ENCODE measurements at regions not wholly inside any gene's neighbourhood (a gene's known extent, or its start where the extent isn't known, plus 50 kb on each side); places are given as distances from the start of the nearest gene placed in this dataset.

GRCh38 chr5:68407311-68408239, 192.0 kb downstream of the PIK3R1 start:
- 84% methylated on average over 4 of the region's 6 CpGs; no CpG with 5 or more reads in 1 of the 2 experiments for WGBS, 2 experiments (ENCODE audit: insufficient coverage in 1 of 2, insufficient read length in 1 of 2)
- no peak for DNase-seq

DNA sequence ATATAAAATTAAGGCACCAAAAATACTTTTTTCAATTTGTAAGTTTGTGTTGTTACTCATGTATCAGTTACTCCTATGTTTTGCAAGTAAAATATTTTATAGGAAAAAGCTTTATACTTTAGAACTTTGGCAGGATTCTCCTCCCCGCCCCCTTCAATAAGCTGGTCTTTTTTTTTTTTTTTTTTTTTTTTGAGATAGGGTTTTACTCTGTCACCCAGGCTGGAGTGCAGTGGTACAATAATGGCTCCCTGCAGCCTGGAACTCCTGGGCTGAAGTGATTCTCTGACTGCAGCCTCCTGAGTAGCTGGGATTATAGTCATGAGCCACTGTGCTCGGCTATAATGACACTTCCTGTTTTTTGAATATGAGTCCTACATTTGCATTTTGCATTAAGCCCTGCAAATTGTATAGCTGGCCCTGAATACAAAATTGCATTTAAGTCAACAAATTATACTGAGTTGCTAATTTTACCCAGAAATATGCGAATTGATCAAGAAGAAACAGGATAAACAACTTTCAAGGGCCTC, 192.9 kb downstream of the PIK3R1 start:
- 90 to 94% methylated on average over 2 to 3 of the region's 3 CpGs for WGBS, 2 experiments (ENCODE audit: insufficient coverage in 1 of 2, insufficient read length in 1 of 2)
- H3K4me1 ChIP-seq (ENCODE audit: control insufficient read depth, insufficient read depth, low read length) = no peaks in the 10 kb centered on the region
- H3K9me3 Mint-ChIP-seq = no peaks in the 10 kb centered on the region
- no peak overlapping the region for H3K4me3 Mint-ChIP-seq
- H3K27ac ChIP-seq (ENCODE audit: low read depth, low read length) = no peak overlapping the region
- H3K9ac ChIP-seq (ENCODE audit: extremely low read depth, low read length, poor library complexity, severe bottlenecking) = no peak overlapping the region
- H3K27ac Mint-ChIP-seq = no peak overlapping the region
- no peaks in the 10 kb centered on the region for H3K9me3 ChIP-seq (ENCODE audit: control insufficient read depth, low read length)
- TF ChIP-seq, protein P1, sequence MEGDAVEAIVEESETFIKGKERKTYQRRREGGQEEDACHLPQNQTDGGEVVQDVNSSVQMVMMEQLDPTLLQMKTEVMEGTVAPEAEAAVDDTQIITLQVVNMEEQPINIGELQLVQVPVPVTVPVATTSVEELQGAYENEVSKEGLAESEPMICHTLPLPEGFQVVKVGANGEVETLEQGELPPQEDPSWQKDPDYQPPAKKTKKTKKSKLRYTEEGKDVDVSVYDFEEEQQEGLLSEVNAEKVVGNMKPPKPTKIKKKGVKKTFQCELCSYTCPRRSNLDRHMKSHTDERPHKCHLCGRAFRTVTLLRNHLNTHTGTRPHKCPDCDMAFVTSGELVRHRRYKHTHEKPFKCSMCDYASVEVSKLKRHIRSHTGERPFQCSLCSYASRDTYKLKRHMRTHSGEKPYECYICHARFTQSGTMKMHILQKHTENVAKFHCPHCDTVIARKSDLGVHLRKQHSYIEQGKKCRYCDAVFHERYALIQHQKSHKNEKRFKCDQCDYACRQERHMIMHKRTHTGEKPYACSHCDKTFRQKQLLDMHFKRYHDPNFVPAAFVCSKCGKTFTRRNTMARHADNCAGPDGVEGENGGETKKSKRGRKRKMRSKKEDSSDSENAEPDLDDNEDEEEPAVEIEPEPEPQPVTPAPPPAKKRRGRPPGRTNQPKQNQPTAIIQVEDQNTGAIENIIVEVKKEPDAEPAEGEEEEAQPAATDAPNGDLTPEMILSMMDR (conservative IDR thresholded peaks at IDR 0.05) = no peak
- H3K4me3 ChIP-seq (ENCODE audit: low read length) = no peak overlapping the region
- no peaks in the 10 kb centered on the region for H3K36me3 Mint-ChIP-seq (ENCODE audit: low read depth)
- no peaks in the 10 kb centered on the region for H3K27me3 ChIP-seq (ENCODE audit: control insufficient read depth, insufficient read depth, low read length, poor library complexity, severe bottlenecking)
- no peak for DNase-seq
- H3K4me1 Mint-ChIP-seq = peaks cover 6% of the 10 kb centered on the region
- H3K27me3 Mint-ChIP-seq (ENCODE audit: insufficient read depth) = no peaks in the 10 kb centered on the region
- no peaks in the 10 kb centered on the region for H3K36me3 ChIP-seq (ENCODE audit: control insufficient read depth, insufficient read depth, low read length)

More at GRCh38 chr5:68407311-68408239, 192.0 kb downstream of the PIK3R1 start:
- Mint-ChIP-seq H3K4me3 (no peak overlapping the region), H3K36me3 (ENCODE audit: low read depth) (no peaks in the 10 kb centered on the region), H3K27ac (no peak overlapping the region), H3K4me1 (peaks cover 6% of the 10 kb centered on the region), H3K9me3 (no peaks in the 10 kb centered on the region), H3K27me3 (ENCODE audit: insufficient read depth) (no peaks in the 10 kb centered on the region)
- Histone ChIP-seq H3K4me3 (ENCODE audit: low read length) (no peak overlapping the region), H3K27me3 (ENCODE audit: control insufficient read depth, insufficient read depth, low read length, poor library complexity, severe bottlenecking) (no peaks in the 10 kb centered on the region), H3K4me1 (ENCODE audit: control insufficient read depth, insufficient read depth, low read length) (no peaks in the 10 kb centered on the region), H3K9ac (ENCODE audit: extremely low read depth, low read length, poor library complexity, severe bottlenecking) (no peak overlapping the region), H3K9me3 (ENCODE audit: control insufficient read depth, low read length) (no peaks in the 10 kb centered on the region), H3K36me3 (ENCODE audit: control insufficient read depth, insufficient read depth, low read length) (no peaks in the 10 kb centered on the region), H3K27ac (ENCODE audit: low read depth, low read length) (no peak overlapping the region)
- TF ChIP-seq, protein P1 (conservative IDR thresholded peaks at IDR 0.05) = no peak

- no peaks in the 10 kb centered on the region for H3K36me3 ChIP-seq (ENCODE audit: control insufficient read depth, insufficient read depth, low read length)
- H3K27ac ChIP-seq (ENCODE audit: low read depth, low read length) = no peak overlapping the region
- Mint-ChIP-seq H3K4me3 (no peak overlapping the region), H3K4me1 (peaks cover 6% of the 10 kb centered on the region), H3K27me3 (ENCODE audit: insufficient read depth) (no peaks in the 10 kb centered on the region), H3K9me3 (no peaks in the 10 kb centered on the region), H3K36me3 (ENCODE audit: low read depth) (no peaks in the 10 kb centered on the region), H3K27ac (no peak overlapping the region)
- TF ChIP-seq, protein P1 (conservative IDR thresholded peaks at IDR 0.05) = no peak
- H3K9ac ChIP-seq (ENCODE audit: extremely low read depth, low read length, poor library complexity, severe bottlenecking) = no peak overlapping the region
- no peaks in the 10 kb centered on the region for H3K27me3 ChIP-seq (ENCODE audit: control insufficient read depth, insufficient read depth, low read length, poor library complexity, severe bottlenecking)
- WGBS, 2 experiments (ENCODE audit: insufficient coverage in 1 of 2, insufficient read length in 1 of 2) = 92 to 100% methylated on average over 2 to 3 of the region's 3 CpGs
- no peaks in the 10 kb centered on the region for H3K4me1 ChIP-seq (ENCODE audit: control insufficient read depth, insufficient read depth, low read length)
- H3K4me3 ChIP-seq (ENCODE audit: low read length) = no peak overlapping the region
- no peak for DNase-seq
- no peaks in the 10 kb centered on the region for H3K9me3 ChIP-seq (ENCODE audit: control insufficient read depth, low read length)
Measured at GRCh38 chr5:68409259-68409658, 193.7 kb downstream of the PIK3R1 start.
